Muscle of leg (tissue), 3 donors: ENCODE measurements at regions not wholly inside any gene's neighbourhood (a gene's known extent, or its start where the extent isn't known, plus 50 kb on each side); places are given as distances from the start of the nearest gene placed in this dataset.

ENCODE experiments used
- DNase-seq: peaks from one replicate; pipeline ENCODE4 v3.0.0; 2013
- H3K27ac ChIP-seq: one replicate; pipeline ENCODE4 v1.5.1; 2013; ENCODE audit warnings: mild to moderate bottlenecking, low read length, control low read depth
- H3K27me3 ChIP-seq: one replicate; pipeline ENCODE4 v1.6.1; 2013; ENCODE audit warnings: low read length; ENCODE audit not compliant: control insufficient read depth, insufficient read depth
- H3K36me3 ChIP-seq: one replicate; pipeline ENCODE4 v1.6.1; 2013; ENCODE audit warnings: low read length; ENCODE audit not compliant: control insufficient read depth, insufficient read depth
- H3K4me1 ChIP-seq: one replicate; pipeline ENCODE4 v1.6.1; 2013; ENCODE audit warnings: low read length; ENCODE audit not compliant: control insufficient read depth, insufficient read depth
- H3K4me3 ChIP-seq: one replicate; pipeline ENCODE4 v1.5.1; 2013; ENCODE audit warnings: low read length, control low read depth
- H3K9me3 ChIP-seq: replicated peaks from 2 replicates; pipeline ENCODE4 v1.6.1; 2013; ENCODE audit warnings: low read depth, low read length; ENCODE audit not compliant: control insufficient read depth
- WGBS: methylation state at CpG from one replicate; pipeline ENCODE4 v1.1.5; 2013; ENCODE audit warnings: missing lambda C conversion rate; ENCODE audit not compliant: insufficient coverage; 5-methylcytosine and 5-hydroxymethylcytosine counted together

DNA sequence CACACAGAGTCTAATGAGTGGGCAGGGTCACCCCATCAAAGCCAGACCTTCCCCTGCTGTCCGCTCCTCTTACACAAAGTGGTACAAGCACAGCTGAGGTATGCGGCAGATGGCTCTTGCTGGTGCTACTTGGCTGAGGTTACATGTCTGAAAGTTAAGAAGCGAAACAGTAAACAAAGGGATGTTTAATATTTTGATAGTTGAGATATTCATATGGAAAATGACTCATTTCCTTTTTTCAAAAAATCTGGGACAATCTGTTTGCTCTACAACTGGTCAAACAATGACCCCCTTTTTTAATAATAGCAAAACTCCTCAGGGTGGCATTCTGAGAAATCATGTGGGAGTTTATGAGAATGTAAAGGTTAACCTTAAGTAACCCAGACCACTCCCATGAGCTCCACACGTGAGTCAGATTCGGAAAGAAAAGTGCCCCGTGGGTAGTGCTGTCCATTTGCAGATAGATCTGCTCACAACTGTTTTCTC is 245.3 kb downstream of the TBXT start:
- Histone ChIP-seq H3K9me3 (no peaks in the 10 kb centered on the region), H3K27me3 (no peaks in the 10 kb centered on the region), H3K4me3 (no peak overlapping the region), H3K36me3 (no peaks in the 10 kb centered on the region), H3K4me1 (peaks cover 4% of the 10 kb centered on the region), H3K27ac (no peak overlapping the region)
- peak; percentile 37 for DNase-seq
- WGBS = 70% methylated on average over 5 of the region's 6 CpGs

DNA sequence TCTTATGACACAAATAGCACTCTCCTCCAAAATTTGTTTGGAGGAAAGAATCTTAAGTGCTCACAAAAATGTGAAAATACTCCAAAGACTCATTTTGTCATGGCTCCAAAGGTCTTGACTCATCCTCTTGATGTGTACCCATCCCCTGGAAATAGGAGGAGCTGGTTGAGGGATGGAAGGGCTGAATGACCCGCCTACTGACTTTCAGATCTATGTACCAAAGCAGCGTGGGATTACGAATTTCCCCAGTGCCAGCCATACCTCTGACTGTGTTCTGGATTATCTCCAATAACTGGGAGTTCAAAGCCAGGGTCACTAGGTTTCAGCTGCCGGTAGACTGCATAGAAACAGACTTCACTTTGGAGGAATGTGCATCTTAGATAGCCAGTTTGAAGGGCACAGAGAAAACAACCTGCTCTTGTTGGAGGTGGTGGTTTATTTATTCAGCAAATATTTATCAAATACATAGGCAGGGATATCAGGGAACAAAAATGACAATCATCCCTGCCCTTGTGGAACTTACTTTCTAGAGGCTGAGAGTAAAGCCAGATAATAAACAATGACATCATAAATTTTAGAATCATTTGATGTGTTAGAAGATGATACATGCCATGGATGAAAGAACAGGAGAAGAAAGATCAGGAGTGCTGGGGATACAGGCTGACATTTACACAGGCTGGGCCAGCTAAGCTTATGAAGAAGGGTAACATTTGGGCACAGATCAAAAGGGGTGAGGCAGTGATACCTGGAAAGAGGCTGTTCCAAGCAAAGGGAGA is 246.6 kb downstream of the TBXT start:
- no peak for DNase-seq
- WGBS = 72% methylated on average over 3 of the region's 4 CpGs

DNA sequence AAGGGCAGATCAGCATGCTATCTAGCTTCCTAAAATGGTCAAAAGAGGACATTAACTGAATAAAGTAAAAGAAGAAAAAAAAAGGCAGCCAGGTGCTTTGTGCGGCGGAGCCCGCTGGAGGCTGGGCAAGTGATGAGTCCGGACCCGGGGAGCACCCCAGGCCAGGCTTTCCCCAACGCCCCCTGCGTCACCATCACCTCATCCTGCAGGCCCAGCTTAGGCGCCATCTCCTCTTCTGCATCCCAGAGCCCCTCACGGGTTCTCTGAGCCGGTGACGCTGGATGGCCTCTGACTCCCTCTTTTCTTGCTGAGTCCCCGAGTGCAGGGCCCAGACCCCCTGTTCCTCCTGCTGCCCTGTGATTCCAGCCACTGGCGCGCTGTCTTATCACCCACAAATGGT is 250.1 kb downstream of the TBXT start:
- no peak for DNase-seq
- no peaks in the 10 kb centered on the region for H3K9me3 ChIP-seq
- WGBS = 91% methylated on average over 11 of the region's 14 CpGs
- peaks cover 1% of the 10 kb centered on the region for H3K4me1 ChIP-seq
- H3K27me3 ChIP-seq = no peaks in the 10 kb centered on the region
- no peak overlapping the region for H3K27ac ChIP-seq
- no peaks in the 10 kb centered on the region for H3K36me3 ChIP-seq
- H3K4me3 ChIP-seq = no peak overlapping the region

More for the DNA sequence above, 246.6 kb downstream of the TBXT start:
- Histone ChIP-seq H3K27me3 (no peaks in the 10 kb centered on the region), H3K36me3 (no peaks in the 10 kb centered on the region), H3K4me1 (peaks cover 4% of the 10 kb centered on the region), H3K9me3 (no peaks in the 10 kb centered on the region), H3K27ac (no peak overlapping the region), H3K4me3 (no peak overlapping the region)

DNA sequence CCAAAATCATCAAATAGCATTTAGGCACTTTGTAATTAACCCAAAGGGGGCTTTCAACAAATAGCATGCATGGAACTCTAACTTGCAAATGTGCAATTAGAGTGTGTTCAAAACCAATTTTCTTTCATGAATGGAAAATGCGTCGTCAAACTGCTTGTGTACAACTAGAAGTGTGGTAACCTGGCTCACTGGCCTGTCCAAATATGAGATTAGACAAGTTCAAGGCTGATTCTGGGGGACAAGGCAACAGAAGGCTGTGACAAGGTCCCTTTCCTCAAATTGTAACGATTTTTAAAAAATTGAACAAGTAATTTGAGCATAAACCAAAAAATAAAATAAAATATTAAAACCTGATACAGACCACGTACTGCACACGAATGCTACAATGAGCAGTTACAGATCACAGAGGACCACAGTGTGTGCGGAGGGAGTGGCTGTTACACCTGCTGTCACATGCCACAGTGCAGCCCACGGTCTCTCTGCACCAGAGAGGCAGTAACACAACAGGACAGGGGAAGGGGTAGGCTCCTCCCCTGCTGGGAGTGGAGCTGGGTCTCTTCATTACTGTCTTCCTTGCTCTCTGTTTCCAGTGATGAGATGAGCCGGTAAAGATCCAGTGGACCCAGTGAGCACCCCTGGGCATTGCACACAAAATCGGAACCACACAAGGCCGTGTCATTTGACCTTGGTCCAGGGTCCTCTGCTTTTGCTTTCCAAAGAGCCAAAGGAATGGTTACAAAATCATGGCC is 252.2 kb upstream of the PDE10A start:
- H3K27me3 ChIP-seq = no peaks in the 10 kb centered on the region
- no peaks in the 10 kb centered on the region for H3K4me1 ChIP-seq
- H3K36me3 ChIP-seq = no peaks in the 10 kb centered on the region
- no peaks in the 10 kb centered on the region for H3K9me3 ChIP-seq
- DNase-seq = no peak
- 86% methylated on average over 9 of the region's 10 CpGs for WGBS
- no peak overlapping the region for H3K4me3 ChIP-seq
- H3K27ac ChIP-seq = no peak overlapping the region

DNA sequence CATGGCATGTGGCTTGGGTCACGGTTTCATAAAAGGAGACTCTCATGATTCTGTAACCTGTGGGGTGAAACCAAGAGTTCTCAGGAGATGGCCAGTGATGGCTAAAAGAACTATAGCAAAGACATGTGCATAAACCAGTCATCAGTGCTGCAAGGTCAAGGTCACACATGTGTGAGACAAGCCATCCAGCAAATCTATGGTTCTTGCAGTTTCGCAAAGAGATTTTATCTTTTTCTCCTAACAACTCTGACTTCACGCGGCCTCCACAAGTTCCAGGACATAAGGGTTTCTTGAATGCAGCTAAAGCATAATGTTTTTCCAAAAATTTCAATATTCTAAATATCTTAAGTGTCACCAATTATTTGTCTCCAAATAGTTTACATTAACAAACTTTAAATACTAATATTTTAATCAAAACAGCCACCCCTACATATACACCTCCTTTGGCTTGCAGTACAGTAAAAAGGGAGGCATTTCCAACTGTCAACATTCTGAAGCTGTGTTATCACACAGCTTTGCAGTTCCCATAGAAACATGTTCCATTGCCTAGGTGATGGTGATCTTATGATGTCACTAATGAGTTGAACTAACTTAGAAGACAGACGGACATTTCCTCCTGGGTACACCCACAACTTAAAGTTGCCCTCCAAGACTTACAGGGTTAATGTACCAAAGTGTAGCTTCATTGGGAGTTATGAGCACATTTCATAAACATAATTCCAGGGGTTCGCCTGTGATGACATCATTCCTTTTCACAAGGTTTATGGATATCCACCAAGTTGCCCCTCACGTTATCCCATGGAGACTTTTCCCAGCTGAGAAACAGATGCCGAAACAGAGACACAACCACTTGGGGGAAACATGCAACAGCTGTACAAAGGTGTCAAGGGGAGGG is 250.9 kb upstream of the PDE10A start:
- H3K4me3 ChIP-seq = no peak overlapping the region
- 46% methylated on average over 2 of the region's 8 CpGs for WGBS
- no peaks in the 10 kb centered on the region for H3K4me1 ChIP-seq
- no peak overlapping the region for H3K27ac ChIP-seq
- no peaks in the 10 kb centered on the region for H3K36me3 ChIP-seq
- no peaks in the 10 kb centered on the region for H3K27me3 ChIP-seq
- DNase-seq = no peak
- no peaks in the 10 kb centered on the region for H3K9me3 ChIP-seq

DNA sequence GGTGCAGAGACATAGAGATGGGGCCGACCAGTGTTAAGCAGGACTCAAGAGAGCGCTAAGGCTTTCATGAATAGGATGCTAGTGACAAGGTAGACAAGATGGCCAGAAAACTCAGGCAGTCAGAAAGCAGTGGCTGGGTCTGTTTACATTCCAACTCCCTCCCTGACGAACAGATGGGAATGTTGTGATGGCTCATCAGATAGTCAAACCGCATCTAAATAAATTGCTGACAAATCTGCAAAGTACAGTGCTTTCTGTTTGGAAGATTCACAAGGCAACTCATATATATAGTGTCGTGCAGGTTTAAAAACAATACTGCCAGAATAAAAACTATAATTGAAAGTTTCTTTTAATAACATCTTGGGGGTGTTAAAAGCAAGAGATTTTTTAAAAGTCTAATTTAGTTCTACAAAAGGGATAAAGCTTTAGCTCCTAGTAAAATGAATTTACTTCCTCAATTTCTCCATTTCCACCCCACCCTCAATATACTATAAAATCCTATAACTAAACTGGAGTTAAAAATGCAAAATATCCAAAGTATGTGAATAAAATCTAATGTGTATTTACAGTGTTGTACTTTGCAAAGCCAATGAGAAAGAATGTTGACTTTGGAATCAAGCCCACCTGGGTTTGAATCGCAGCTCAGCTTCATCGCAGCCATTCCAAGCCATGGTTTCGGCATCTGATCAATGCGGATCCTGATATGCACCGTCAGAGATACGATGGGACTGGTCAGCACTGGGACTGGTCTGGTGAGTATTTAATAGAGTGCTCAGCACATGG is 247.3 kb upstream of the PDE10A start:
- H3K36me3 ChIP-seq = no peaks in the 10 kb centered on the region
- H3K9me3 ChIP-seq = no peaks in the 10 kb centered on the region
- WGBS = 72% methylated on average over 6 of the region's 11 CpGs
- no peak overlapping the region for H3K27ac ChIP-seq
- no peak for DNase-seq
- no peaks in the 10 kb centered on the region for H3K4me1 ChIP-seq
- no peak overlapping the region for H3K4me3 ChIP-seq
- H3K27me3 ChIP-seq = no peaks in the 10 kb centered on the region

DNA sequence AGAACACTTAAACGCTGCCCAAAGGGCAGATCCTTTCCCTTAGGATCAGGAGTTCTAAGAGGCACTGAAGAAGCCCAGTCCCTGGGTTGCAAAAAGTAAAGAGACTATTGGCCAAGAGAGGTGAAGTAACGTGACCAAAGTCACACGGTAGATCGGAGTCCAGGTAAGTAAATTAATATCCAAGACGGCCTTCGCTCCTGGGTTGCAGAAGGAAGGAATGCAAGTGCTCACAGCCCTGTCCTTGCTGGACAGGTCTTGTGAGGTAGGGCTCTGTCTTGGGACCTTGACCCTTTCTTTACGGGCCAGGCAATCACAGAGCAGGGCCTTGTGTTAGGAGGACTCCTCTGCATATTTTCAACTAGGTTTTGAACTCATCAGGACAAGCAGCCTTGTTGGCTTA is 243.7 kb upstream of the PDE10A start:
- Histone ChIP-seq H3K4me1 (no peaks in the 10 kb centered on the region), H3K36me3 (no peaks in the 10 kb centered on the region), H3K4me3 (no peak overlapping the region), H3K27ac (no peak overlapping the region), H3K9me3 (no peaks in the 10 kb centered on the region), H3K27me3 (peaks cover 2% of the 10 kb centered on the region)
- 98% methylated on average over 6 of the region's 7 CpGs for WGBS
- no peak for DNase-seq

DNA sequence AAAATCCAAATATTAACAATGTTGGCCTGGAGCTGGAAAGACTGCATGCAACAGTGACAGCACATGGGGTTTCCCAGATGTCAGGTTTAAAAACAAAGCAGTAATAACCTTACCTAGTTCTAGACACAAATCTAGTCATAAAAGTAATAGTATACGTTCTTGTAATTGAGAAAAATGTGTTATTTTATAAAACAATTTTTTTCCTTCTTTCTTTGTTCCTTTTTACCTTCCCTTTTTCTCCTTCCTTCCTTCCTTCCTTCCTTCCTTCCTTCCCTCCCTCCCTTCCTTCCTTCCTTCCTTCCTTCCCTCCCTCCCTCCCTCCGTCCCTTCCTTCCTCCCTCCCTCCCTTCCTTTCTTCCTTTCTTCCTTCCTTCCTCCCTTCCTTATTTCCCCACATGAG is 242.7 kb upstream of the PDE10A start:
- H3K9me3 ChIP-seq = no peaks in the 10 kb centered on the region
- DNase-seq = no peak
- no CpG with 5 or more reads among the region's 2 CpGs for WGBS
- no peaks in the 10 kb centered on the region for H3K4me1 ChIP-seq
- peaks cover 2% of the 10 kb centered on the region for H3K27me3 ChIP-seq
- no peak overlapping the region for H3K27ac ChIP-seq
- H3K4me3 ChIP-seq = no peak overlapping the region
- H3K36me3 ChIP-seq = no peaks in the 10 kb centered on the region

DNA sequence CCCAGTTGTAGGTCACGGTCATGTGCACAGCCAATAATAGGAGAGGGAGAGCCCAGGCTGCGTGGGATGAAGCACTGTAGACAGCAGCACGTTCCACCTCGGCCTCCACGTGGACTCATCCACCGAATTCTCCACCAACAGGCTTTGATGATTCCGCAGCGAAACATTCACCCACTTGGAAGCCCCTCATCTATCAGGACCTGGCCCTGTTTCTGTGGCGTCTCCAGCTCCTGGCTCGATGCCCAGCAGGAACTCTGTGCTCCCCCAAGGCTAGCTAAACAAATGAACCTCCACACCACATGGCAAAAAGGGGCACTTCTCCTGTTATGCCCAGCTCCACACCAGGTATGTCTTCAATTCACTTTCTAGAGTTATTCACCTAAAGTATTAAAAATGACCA is 237.9 kb upstream of the PDE10A start:
- no peak for DNase-seq
- 62% methylated on average over 9 of the region's 10 CpGs for WGBS
- Histone ChIP-seq H3K36me3 (no peaks in the 10 kb centered on the region), H3K27ac (no peak overlapping the region), H3K4me3 (no peak overlapping the region), H3K27me3 (peaks cover 2% of the 10 kb centered on the region), H3K4me1 (no peaks in the 10 kb centered on the region), H3K9me3 (no peaks in the 10 kb centered on the region)
